SK-N-SH (cell line): ENCODE measurements at regions not wholly inside any gene's neighbourhood (a gene's known extent, or its start where the extent isn't known, plus 50 kb on each side); places are given as distances from the start of the nearest gene placed in this dataset.

Experiments
- EP300 ChIP-seq, 2 experiments: IDR thresholded peaks; 2 replicates each; pipeline versions ENCODE4 v1.4.0 to v1.6.1; 2012; ENCODE audit warnings: borderline replicate concordance in 1 of 2, low read depth in 1 of 2, low read length in 1 of 2
- NRF1 ChIP-seq: IDR thresholded peaks from 2 replicates; pipeline ENCODE4 v1.6.1; 2012; ENCODE audit warnings: low read depth, mild to moderate bottlenecking, low read length
- POLR2AphosphoS5 ChIP-seq: IDR thresholded peaks from 2 replicates; pipeline ENCODE4 v1.6.1; 2012; ENCODE audit warnings: low read depth, low read length
- SMC3 ChIP-seq: IDR thresholded peaks from 2 replicates; pipeline ENCODE4 v1.6.1; 2012; ENCODE audit warnings: low read depth, low read length, improper control_type of control experiment
- TAF1 ChIP-seq: IDR thresholded peaks from 2 replicates; pipeline ENCODE4 v1.6.1; 2012; ENCODE audit warnings: low read depth, mild to moderate bottlenecking, low read length, moderate library complexity, borderline replicate concordance
- YY1 ChIP-seq: IDR thresholded peaks from 2 replicates; pipeline ENCODE4 v1.4.0; 2012; ENCODE audit warnings: low read depth, mild to moderate bottlenecking
- TF ChIP-seq, protein P1 (sequence below): fragments of 200-600 bp; sonication (generic); IDR thresholded peaks from 2 replicates; pipeline ENCODE4 v1.6.1; 2017; ENCODE audit warnings: antibody characterized with exemption, mild to moderate bottlenecking, moderate library complexity
- TF ChIP-seq, protein P2 (sequence below): IDR thresholded peaks from 2 replicates; pipeline ENCODE4 v1.4.0; 2012; ENCODE audit warnings: low read depth
- TF ChIP-seq, protein P3 (sequence below): IDR thresholded peaks from 2 replicates; pipeline ENCODE4 v1.4.0; 2012; ENCODE audit warnings: low read depth, borderline replicate concordance
- TF ChIP-seq, protein P4 (sequence below): IDR thresholded peaks from 2 replicates; pipeline ENCODE4; 2012

DNA sequence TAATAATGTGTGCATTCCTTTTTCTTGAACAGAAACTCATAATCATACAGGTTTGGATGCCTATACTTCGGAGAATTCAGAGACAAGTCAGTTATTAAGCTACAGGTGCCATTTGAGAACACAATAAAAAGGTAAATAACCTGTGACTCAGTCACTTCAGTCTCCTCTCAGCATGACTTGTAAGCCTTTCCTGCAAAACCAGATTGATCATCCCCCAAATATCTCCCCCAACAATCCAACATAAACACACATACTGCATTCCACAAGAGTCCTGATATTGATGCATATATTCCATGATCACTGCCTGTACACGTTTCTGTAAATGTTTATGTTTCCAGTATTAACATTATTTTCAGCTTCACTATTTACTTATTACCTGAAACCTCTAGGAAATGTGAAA is 110.8 kb downstream of the PWWP3B start:
- TF ChIP-seq, protein P1, sequence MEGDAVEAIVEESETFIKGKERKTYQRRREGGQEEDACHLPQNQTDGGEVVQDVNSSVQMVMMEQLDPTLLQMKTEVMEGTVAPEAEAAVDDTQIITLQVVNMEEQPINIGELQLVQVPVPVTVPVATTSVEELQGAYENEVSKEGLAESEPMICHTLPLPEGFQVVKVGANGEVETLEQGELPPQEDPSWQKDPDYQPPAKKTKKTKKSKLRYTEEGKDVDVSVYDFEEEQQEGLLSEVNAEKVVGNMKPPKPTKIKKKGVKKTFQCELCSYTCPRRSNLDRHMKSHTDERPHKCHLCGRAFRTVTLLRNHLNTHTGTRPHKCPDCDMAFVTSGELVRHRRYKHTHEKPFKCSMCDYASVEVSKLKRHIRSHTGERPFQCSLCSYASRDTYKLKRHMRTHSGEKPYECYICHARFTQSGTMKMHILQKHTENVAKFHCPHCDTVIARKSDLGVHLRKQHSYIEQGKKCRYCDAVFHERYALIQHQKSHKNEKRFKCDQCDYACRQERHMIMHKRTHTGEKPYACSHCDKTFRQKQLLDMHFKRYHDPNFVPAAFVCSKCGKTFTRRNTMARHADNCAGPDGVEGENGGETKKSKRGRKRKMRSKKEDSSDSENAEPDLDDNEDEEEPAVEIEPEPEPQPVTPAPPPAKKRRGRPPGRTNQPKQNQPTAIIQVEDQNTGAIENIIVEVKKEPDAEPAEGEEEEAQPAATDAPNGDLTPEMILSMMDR = no peak
- no peak for TF ChIP-seq SMC3
- TF ChIP-seq, protein P2, sequence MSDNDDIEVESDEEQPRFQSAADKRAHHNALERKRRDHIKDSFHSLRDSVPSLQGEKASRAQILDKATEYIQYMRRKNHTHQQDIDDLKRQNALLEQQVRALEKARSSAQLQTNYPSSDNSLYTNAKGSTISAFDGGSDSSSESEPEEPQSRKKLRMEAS = no peak
- no peak for TF ChIP-seq EP300 (IDR thresholded peaks at IDR 0.05; ENCODE audit: borderline replicate concordance in 1 of 2, low read depth in 1 of 2, low read length in 1 of 2)
- no peak for TF ChIP-seq NRF1
- no peak for TF ChIP-seq TAF1
- no peak for TF ChIP-seq YY1
- TF ChIP-seq, protein P3, sequence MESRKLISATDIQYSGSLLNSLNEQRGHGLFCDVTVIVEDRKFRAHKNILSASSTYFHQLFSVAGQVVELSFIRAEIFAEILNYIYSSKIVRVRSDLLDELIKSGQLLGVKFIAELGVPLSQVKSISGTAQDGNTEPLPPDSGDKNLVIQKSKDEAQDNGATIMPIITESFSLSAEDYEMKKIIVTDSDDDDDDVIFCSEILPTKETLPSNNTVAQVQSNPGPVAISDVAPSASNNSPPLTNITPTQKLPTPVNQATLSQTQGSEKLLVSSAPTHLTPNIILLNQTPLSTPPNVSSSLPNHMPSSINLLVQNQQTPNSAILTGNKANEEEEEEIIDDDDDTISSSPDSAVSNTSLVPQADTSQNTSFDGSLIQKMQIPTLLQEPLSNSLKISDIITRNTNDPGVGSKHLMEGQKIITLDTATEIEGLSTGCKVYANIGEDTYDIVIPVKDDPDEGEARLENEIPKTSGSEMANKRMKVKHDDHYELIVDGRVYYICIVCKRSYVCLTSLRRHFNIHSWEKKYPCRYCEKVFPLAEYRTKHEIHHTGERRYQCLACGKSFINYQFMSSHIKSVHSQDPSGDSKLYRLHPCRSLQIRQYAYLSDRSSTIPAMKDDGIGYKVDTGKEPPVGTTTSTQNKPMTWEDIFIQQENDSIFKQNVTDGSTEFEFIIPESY = no peak
- no peak for TF ChIP-seq POLR2AphosphoS5
- TF ChIP-seq, protein P4, sequence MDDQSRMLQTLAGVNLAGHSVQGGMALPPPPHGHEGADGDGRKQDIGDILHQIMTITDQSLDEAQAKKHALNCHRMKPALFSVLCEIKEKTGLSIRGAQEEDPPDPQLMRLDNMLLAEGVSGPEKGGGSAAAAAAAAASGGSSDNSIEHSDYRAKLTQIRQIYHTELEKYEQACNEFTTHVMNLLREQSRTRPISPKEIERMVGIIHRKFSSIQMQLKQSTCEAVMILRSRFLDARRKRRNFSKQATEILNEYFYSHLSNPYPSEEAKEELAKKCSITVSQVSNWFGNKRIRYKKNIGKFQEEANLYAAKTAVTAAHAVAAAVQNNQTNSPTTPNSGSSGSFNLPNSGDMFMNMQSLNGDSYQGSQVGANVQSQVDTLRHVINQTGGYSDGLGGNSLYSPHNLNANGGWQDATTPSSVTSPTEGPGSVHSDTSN = no peak
